Myocyte (in vitro differentiated cells): ENCODE measurements at regions not wholly inside any gene's neighbourhood (a gene's known extent, or its start where the extent isn't known, plus 50 kb on each side); places are given as distances from the start of the nearest gene placed in this dataset.

Source experiments
- DNase-seq: peaks from one replicate; pipeline ENCODE4 v3.0.0-alpha.2; 2012; ENCODE audit warnings: low read depth

DNA sequence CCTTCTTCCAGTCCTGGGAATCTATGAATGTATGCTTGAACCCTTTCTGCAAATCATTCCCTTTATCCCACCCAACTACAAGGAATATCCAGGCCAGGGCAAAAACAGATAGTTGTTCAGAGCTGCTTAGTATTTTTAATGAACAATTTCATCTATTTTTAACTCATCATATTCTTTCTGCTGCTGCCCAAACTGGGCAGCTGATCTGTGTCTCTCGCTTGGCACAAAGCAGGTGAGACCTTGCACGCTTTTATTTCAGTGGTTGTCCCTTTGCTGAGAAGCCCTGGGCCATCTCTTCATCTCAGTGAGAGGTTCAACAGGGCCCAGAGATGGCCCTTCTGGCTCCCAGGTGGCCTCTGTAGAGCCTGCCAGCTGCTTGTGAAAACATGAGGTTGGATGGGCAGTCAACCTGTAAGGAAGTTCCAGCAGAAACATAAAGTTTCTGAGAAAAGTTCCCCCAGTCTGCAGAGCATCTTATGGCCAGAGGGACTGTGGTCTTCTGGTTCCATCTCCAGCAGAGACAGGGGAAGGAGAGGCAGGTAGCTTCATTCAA lies 57.5 kb downstream of the MYCN start:
- DNase-seq: no peak

DNA sequence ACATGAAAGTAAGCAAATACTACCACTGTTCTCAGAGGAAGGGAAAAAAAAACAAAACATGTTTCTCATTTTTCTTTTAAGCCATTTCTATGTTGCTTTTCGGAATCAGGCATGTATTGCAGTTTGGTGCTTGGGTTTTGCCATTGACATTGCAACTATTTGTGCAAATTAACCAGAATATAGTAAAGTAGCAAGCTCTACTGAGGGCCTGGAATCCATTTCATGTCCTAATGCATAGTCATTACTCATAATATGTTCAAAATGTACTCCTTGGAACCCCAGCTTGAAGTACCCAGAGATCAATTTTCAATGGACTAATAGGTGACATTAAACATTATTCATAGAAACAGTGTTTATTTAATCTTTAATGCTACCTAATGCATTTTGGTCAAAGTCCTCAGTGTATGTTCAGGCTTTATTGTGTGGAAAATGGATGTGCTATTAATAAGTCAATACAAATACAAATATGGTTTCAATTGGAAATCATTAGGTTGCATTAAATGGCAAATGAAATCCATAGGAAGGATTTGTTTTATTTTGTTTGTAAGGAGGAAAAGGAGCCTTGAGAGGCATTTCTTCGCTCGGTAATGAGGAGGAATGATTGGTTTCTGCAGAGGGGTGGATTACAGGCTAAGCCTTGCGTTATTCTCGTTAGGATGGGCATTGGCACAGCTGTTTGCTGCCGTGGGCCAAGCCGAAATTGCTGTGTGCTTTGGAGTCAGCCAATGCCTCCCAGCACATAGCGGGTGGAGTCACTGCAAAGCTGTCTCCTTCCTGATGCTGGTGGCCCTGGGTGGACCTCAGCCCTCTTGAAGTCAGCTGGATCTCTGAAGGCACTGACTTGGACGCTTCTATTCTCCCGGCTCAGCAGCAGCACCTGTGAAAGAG lies 56.4 kb downstream of the MYCN start:
- DNase-seq: no peak
